Activated naive CD4-positive, alpha-beta T cell (primary cell): ENCODE measurements at regions not wholly inside any gene's neighbourhood (a gene's known extent, or its start where the extent isn't known, plus 50 kb on each side); places are given as distances from the start of the nearest gene placed in this dataset.

Source experiments
- DNase-seq, 4 experiments: peaks; one replicate each; lab custom pipeline; 2025; lab: John Stamatoyannopoulos, UW

GRCh38 chr11:127640561-127641451 lies 640.2 kb upstream of the KIRREL3 start:
- DNase-seq: no peak

- no peak for DNase-seq
Measured at GRCh38 chr11:127639916-127640315, 639.3 kb upstream of the KIRREL3 start.

GRCh38 chr11:127632976-127633680 lies 632.6 kb upstream of the KIRREL3 start:
- DNase-seq: no peak

GRCh38 chr11:127632546-127632945 lies 632.0 kb upstream of the KIRREL3 start:
- no peak for DNase-seq

- no peak for DNase-seq
Measured at GRCh38 chr11:127631974-127632373, 631.4 kb upstream of the KIRREL3 start.

GRCh38 chr11:127629200-127629599 lies 628.6 kb upstream of the KIRREL3 start:
- no peak for DNase-seq

- no peak for DNase-seq
Measured at GRCh38 chr11:127628458-127628785, 627.9 kb upstream of the KIRREL3 start.

GRCh38 chr11:127627629-127628457 lies 627.3 kb upstream of the KIRREL3 start:
- DNase-seq: no peak

GRCh38 chr11:127627204-127627603 lies 626.6 kb upstream of the KIRREL3 start:
- DNase-seq: no peak

GRCh38 chr11:127625402-127625801 lies 624.8 kb upstream of the KIRREL3 start:
- no peak for DNase-seq

- no peak for DNase-seq
Measured at GRCh38 chr11:127624306-127624856, 623.8 kb upstream of the KIRREL3 start.

- DNase-seq: no peak
Measured at GRCh38 chr11:127622686-127623085, 622.1 kb upstream of the KIRREL3 start.

- DNase-seq: no peak
Measured at GRCh38 chr11:127620671-127621070, 620.1 kb upstream of the KIRREL3 start.

- no peak for DNase-seq
Measured at GRCh38 chr11:127619946-127620345, 619.4 kb upstream of the KIRREL3 start.

GRCh38 chr11:127618721-127619120 lies 618.2 kb upstream of the KIRREL3 start:
- DNase-seq: no peak

GRCh38 chr11:127616158-127616557 lies 615.6 kb upstream of the KIRREL3 start:
- no peak for DNase-seq

GRCh38 chr11:127612607-127613006 lies 612.0 kb upstream of the KIRREL3 start:
- DNase-seq: no peak

GRCh38 chr11:127609025-127609773 lies 608.6 kb upstream of the KIRREL3 start:
- no peak for DNase-seq

GRCh38 chr11:127607487-127608085 lies 607.0 kb upstream of the KIRREL3 start:
- no peak for DNase-seq

- DNase-seq: no peak
Measured at GRCh38 chr11:127601578-127601977, 601.0 kb upstream of the KIRREL3 start.

- DNase-seq: no peak
Measured at GRCh38 chr11:127600674-127601073, 600.1 kb upstream of the KIRREL3 start.
